SKM-1 (cell line): ENCODE measurements at regions not wholly inside any gene's neighbourhood (a gene's known extent, or its start where the extent isn't known, plus 50 kb on each side); places are given as distances from the start of the nearest gene placed in this dataset.
"Not testable (repeated sequence)": the region's sequence is repeated elsewhere in the genome, so short reads cannot be mapped to it uniquely, and the experiment has no call there.

Experiments
- DNase-seq: peaks from one replicate; lab custom pipeline; 2025; ENCODE audit not compliant: unreplicated experiment; lab: John Stamatoyannopoulos, UW

- DNase-seq: no peak
Observed at GRCh38 chr15:26033493-26033892, 170.4 kb upstream of the ATP10A start.

DNA sequence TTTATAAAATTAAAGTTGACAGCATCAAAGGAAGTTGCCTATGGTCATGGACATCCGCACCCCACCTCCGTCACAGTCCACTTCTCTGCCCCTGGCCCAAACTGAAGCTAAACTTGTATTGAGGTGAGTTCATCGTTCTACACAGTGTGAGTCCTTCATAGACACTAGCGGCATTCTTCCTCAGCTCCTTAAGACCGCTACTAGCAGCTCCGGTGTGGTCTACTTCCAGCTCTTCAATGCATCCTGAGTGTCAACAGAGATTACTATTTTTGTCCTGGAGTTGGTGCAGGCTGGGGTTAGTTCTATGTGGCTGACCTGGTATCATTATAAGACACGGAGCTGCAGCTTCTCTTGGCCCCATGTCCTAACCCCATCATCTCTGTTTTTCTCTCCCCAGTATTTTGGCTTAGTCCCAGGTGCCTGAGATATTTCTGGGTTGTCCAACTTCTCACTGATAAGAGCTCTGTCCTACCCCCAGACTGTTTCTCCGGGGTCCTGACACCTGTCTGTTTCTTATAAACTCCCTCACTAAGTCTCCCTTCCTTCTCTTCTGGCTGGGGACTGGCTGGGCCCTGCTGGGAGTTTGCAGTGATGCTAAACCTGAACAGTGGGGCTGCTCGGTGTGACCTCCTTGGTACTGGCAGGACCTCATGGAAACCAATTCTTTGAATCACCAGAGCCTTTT lies 169.2 kb upstream of the ATP10A start:
- DNase-seq: no peak

GRCh38 chr15:26029586-26029985 lies 166.5 kb upstream of the ATP10A start:
- not testable (repeated sequence) for DNase-seq

DNA sequence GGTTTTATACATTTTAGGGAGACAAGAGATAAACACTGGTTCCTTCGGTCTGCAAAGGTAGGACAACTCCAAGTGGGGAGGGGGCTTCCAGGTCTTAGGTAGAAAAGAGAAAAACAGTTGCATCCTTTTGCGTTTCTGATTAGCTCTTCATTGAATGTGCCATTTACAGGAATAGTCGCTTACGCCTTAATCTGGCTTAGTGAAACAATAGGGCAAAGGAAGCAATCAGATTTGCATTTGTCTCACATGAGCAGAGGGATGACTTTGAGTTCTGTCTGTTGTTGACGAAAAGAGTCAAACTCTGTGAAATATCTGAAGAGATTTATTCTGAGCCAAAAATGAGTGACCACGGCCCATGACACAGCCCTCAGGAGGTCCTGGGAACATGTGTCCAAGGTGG lies 166.0 kb upstream of the ATP10A start:
- DNase-seq: no peak

GRCh38 chr15:26028086-26028740 lies 165.1 kb upstream of the ATP10A start:
- no peak for DNase-seq

DNA sequence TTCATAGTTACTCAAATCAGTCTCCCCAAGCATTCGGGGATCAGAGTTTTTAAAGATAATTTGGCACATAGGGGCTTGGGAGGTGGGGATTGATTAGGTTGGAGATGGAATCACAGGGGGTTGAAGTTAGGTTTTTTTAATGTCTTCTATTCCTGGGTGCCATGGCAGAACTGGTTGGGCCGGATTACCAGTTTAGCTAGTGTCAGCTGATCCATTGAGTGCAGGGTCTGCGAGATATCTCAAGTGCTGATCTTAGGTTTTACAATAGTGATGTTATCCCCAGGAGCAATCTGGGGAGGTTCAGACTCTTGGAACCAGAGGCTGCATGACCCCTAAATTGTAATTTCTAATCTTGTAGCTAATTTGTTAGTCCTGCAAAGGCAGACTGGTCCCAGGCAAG lies 163.5 kb upstream of the ATP10A start:
- DNase-seq: not testable (repeated sequence)

GRCh38 chr15:26024241-26024640 lies 161.1 kb upstream of the ATP10A start:
- DNase-seq: no peak

- DNase-seq: no peak
Observed at GRCh38 chr15:26023691-26024090, 160.6 kb upstream of the ATP10A start.

DNA sequence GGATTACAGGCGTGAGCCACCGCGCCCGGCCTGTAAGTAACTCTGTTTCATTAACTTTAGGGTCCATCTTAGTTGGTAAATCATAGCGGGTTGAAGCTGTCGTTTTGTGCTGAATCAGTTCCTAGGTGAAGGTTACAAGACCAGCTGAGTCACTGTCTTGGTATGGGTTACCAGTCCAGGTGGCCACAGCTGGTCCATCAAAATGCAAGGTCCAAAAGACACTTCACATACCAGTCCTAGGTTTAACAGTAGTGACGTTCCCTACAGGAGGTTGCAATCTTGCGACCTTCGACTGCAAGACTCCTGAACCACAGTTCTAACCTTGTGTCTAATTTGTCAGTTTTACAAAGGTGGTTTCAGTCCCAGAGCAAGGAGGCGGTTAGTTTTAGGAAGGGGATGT lies 160.1 kb upstream of the ATP10A start:
- DNase-seq: no peak

GRCh38 chr15:26020871-26021270 lies 157.7 kb upstream of the ATP10A start:
- DNase-seq: no peak

GRCh38 chr15:26017665-26018064 lies 154.5 kb upstream of the ATP10A start:
- no peak for DNase-seq

DNA sequence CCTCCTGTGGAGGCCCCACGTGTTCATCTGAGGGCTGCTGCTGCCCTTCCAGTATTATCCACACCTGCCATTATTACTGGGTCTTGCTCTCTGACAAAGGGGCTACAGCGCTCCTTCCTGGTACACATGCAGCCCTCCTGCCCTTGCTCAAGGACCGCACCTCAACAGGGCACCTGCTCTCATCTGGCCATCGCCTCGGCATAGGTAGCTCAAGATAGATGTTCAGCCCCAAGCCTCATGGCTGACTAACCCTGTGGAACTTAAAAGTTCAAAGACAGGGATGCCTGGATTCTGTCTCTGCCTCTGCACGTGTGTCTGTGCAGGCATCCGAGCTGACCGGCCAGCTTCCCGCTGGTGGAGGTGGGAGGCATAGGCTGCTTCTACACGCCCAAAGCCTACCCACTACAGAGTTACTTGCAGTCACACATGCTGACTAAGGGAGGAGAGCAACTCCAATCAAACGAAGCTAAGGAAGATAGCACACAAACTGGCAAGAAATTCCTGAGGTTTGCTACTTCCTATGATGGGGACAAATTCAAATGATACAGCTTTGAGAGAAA lies 152.5 kb upstream of the ATP10A start:
- no peak for DNase-seq

- no peak for DNase-seq
Observed at GRCh38 chr15:26013981-26014380, 150.9 kb upstream of the ATP10A start.

DNA sequence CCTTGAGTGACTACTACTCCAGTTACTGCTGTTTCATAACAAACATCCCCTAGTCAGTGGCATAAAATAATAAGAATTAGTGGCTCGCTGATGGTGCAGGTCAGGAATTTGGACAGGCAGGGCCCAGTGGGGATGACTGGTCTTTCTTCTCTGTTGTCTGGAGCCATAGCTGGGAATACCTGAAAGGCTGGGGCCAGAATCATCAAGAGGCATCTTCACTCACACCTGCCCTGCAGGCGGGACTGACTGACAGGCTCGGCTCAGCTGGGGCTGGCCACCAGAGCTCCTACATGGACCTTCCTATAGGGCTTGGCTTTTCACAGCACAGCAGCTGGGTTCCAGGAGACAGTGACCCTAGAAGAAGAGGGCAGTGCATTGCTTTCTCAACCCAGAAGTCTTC lies 148.8 kb upstream of the ATP10A start:
- no peak for DNase-seq

DNA sequence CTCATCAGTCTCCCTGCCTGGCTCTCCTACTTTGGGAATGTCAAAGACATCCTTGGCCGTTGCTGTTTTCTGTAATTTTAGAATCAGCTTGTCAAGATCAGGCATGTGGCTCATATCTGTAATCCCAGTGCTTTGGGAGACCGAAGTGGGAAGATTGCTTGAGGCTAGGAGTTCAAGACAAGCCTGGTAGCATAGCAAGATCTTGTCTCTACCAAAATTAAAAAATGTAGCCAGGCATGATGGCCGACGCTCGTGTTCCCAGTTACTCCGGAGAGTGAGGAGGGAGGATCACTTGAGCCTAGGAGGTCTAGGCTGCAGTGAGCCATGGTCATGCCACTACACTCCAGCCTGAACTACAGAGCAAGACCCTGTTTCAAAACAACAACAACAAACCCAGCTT lies 144.0 kb upstream of the ATP10A start:
- no peak for DNase-seq

GRCh38 chr15:26001201-26001600 lies 138.1 kb upstream of the ATP10A start:
- no peak for DNase-seq

DNA sequence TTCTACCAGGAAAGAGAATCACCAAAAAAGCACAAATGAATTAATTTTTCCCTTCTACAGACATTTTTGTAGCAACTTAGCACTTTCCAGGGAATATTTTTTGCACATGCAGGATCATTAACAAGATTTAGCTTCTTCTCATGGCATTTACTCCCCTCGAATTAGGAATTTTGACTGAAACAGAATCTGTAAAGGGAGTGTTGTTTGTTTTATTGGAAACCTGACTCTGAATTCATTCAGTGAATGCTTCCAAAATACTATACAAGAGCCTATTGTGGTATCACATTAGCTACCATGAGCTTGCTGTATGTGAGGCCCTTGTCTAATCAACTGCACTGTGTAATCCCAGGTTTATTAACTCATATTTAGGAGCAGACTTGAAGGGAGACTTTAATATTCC lies 130.4 kb upstream of the ATP10A start:
- no peak for DNase-seq

GRCh38 chr15:25990220-25990619 lies 127.1 kb upstream of the ATP10A start:
- DNase-seq: no peak

DNA sequence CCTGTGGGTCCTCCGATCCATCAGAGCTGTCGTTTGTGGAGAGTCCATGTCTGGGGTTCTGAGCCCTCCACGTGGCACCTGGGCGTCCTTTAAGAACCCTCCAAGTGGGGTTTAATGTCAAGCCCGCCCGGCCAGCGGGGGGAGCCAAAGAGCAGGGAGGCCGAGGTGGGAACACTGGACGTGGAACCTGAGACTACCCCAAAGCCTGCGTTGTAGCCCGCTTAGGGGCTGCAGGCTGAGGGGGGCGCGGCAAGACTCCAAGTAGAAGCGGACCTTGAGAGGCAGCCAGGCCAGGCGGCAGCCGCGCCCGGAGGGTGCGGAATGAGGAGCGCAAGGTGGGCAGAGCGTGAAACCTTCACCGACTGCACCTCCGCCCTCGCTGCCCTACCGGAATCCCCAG lies 126.2 kb upstream of the ATP10A start:
- DNase-seq: no peak

- not testable (repeated sequence) for DNase-seq
Observed at GRCh38 chr15:25988716-25989115, 125.6 kb upstream of the ATP10A start.

GRCh38 chr15:25987638-25988037 lies 124.5 kb upstream of the ATP10A start:
- no peak for DNase-seq

GRCh38 chr15:25985165-25985564 lies 122.0 kb upstream of the ATP10A start:
- no peak for DNase-seq

DNA sequence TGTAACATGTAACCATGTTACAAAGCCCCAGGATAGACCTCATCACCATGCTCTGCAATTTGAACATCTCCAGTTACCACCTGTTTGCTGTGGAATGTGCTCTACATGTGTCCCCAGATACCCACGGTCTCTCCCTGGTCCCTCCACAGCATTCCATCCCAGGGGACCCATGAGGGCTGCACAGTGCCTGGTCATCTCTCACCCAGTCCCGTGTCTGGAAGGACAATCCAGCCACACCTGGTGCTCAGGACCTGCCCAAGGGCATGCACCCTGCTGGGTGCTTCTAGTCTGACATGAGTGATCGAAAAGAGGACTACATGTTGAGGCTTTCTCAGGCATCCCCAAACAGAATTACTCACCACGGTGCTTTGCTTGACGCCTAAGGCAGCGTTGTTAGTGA lies 119.6 kb upstream of the ATP10A start:
- no peak for DNase-seq
